K562 (cell line): ENCODE measurements at regions not wholly inside any gene's neighbourhood (a gene's known extent, or its start where the extent isn't known, plus 50 kb on each side); places are given as distances from the start of the nearest gene placed in this dataset.

ENCODE experiments used
- ATAC-seq: fragments of 200-7000 bp; cut with Tn5 transposase; 3 replicates; pipeline ENCODE4 v1.9.1; 2020; ENCODE audit warnings: moderate library complexity
- BruUV-seq: library from RNA; stranded (reverse); fragments of 400-500 nt; replicated peaks from 2 replicates; lab custom pipeline; 2021; lab: Mats Ljungman, UMichigan
- CTCF ChIA-PET: fragments of 300-600 bp; formaldehyde crosslinking; extraction: SDS; loops from one replicate; lab custom pipeline; 2021; ENCODE audit warnings: low intra/inter-chr PET ratio; lab: Yijun Ruan, JAX
- POLR2A ChIA-PET: fragments of 300-600, 350-650 bp; sonication (Branson Sonifier 250); formaldehyde crosslinking; extraction: SDS; loops from one replicate; lab custom pipeline; 2021; ENCODE audit warnings: antibody characterized with exemption, inconsistent platforms; lab: Yijun Ruan, JAX
- DNase-seq, 4 experiments: peaks; one replicate each; pipeline versions ENCODE4 v3.0.0 to v3.0.0-alpha.2; 2011 to 2018; ENCODE audit warnings: low spot score in 3 of 4, mixed read lengths in 3 of 4; ENCODE audit errors: extremely low read depth in 1 of 4
- FAIRE-seq: peaks from 2 replicates; lab custom pipeline; 2011; peaks lifted over from hg19 to GRCh38; lab: Jason Lieb, UNC
- H2AFZ ChIP-seq: 2 replicates; pipeline ENCODE4 v1.6.0; 2011; ENCODE audit warnings: low read depth, low read length, control low read depth, inconsistent platforms
- H3K27ac ChIP-seq: fragments of 200-600 bp; 3 replicates; pipeline ENCODE4 v1.8.0; 2011; ENCODE audit warnings: low read depth, mild to moderate bottlenecking, control low read depth, inconsistent platforms, low read length, moderate library complexity, mixed read lengths; ENCODE audit errors: extremely low read depth
- H3K27me3 ChIP-seq, 2 experiments: fragments of 300-600 bp in 1 of 2; 2 replicates in 1 of 2; 3 replicates in 1 of 2; pipeline versions ENCODE4 v1.6.0 to v1.8.0; 2011; ENCODE audit warnings: inconsistent platforms in 2 of 2, low read length in 2 of 2, mild to moderate bottlenecking in 1 of 2, mixed read lengths in 1 of 2, moderate library complexity in 1 of 2; ENCODE audit not compliant: control insufficient read depth in 2 of 2, insufficient read depth in 2 of 2
- H3K36me3 ChIP-seq: fragments of 300-600 bp; 3 replicates; pipeline ENCODE4 v1.8.0; 2011; ENCODE audit warnings: mild to moderate bottlenecking, low read length, inconsistent platforms; ENCODE audit not compliant: control insufficient read depth, insufficient read depth
- H3K4me1 ChIP-seq, 2 experiments: fragments of 200-600 bp in 1 of 2; replicated peaks in 1 of 2; 2 replicates in 1 of 2; 3 replicates in 1 of 2; pipeline versions ENCODE4 v1.5.1 to v1.8.0; 2011; ENCODE audit warnings: inconsistent platforms in 2 of 2, low read length in 2 of 2, mild to moderate bottlenecking in 1 of 2, mixed read lengths in 1 of 2, moderate library complexity in 1 of 2; ENCODE audit not compliant: control insufficient read depth in 2 of 2, insufficient read depth in 2 of 2
- H3K4me2 ChIP-seq: 2 replicates; pipeline ENCODE4 v1.6.1; 2011; ENCODE audit warnings: low read length, control low read depth, inconsistent platforms, mixed read lengths; ENCODE audit not compliant: insufficient read depth
- H3K4me3 ChIP-seq: fragments of 200-600 bp; sonication (generic), shearing (Covaris generic); 2 replicates; pipeline ENCODE4 v1.5.1; 2016; ENCODE audit warnings: control low read depth, inconsistent platforms
- H3K79me2 ChIP-seq: fragments of 200-600 bp; 3 replicates; pipeline ENCODE4 v1.8.0; 2011; ENCODE audit warnings: low read length, inconsistent platforms; ENCODE audit not compliant: control insufficient read depth, insufficient read depth
- H3K9ac ChIP-seq, 2 experiments: 2 replicates each; pipeline versions ENCODE4 v1.6.0 to v1.6.1; 2011; ENCODE audit warnings: low read depth in 2 of 2, low read length in 2 of 2, control low read depth in 1 of 2, inconsistent platforms in 1 of 2, mild to moderate bottlenecking in 1 of 2, mixed read lengths in 1 of 2; ENCODE audit not compliant: insufficient read depth in 1 of 2
- H3K9me1 ChIP-seq: one replicate; pipeline ENCODE4 v1.6.0; 2011; ENCODE audit warnings: inconsistent platforms, mild to moderate bottlenecking, low read length, moderate library complexity; ENCODE audit not compliant: control insufficient read depth, insufficient read depth
- H3K9me3 ChIP-seq: replicated peaks from 2 replicates; pipeline ENCODE4 v1.5.1; 2011; ENCODE audit warnings: low read depth, low read length, inconsistent platforms; ENCODE audit not compliant: control insufficient read depth, insufficient read depth
- H4K20me1 ChIP-seq: replicated peaks from 2 replicates; pipeline ENCODE4 v1.6.1; 2011; ENCODE audit warnings: low read length, inconsistent platforms, mixed read lengths; ENCODE audit not compliant: control insufficient read depth, insufficient read depth
- CEBPB ChIP-seq: fragments of 450-650 bp; IDR thresholded peaks from 2 replicates; pipeline ENCODE4 v1.6.1; 2016; ENCODE audit warnings: missing genetic modification characterization, missing compliant biosample characterization
- E2F4 ChIP-seq: sonication (generic); formaldehyde crosslinking; IDR thresholded peaks from 2 replicates; pipeline ENCODE4 v1.8.0; 2022; ENCODE audit warnings: mild to moderate bottlenecking, low read depth, missing genetic modification reagents
- E2F6 ChIP-seq, 2 experiments: IDR thresholded peaks; 2 replicates each; pipeline ENCODE4 v1.6.1; 2011; ENCODE audit warnings: borderline replicate concordance in 1 of 2, control low read depth in 1 of 2, low read depth in 1 of 2, low read length in 1 of 2, mild to moderate bottlenecking in 1 of 2, mixed read lengths in 1 of 2, moderate library complexity in 1 of 2; ENCODE audit not compliant: insufficient read depth in 1 of 2, insufficient read length in 1 of 2, poor library complexity in 1 of 2, severe bottlenecking in 1 of 2; ENCODE audit errors: extremely low read depth in 1 of 2
- GTF2E2 ChIP-seq: fragments of 200-800 bp; sonication (Bioruptor generic); IDR thresholded peaks from 2 replicates; pipeline ENCODE4 v1.6.1; 2016; ENCODE audit warnings: missing genetic modification characterization, missing compliant biosample characterization
- HDAC8 ChIP-seq: fragments of 450-650 bp; IDR thresholded peaks from 2 replicates; pipeline ENCODE4 v1.6.1; 2016; ENCODE audit warnings: mild to moderate bottlenecking, missing genetic modification characterization, moderate library complexity, missing compliant biosample characterization
- MEF2D ChIP-seq: conservative IDR thresholded peaks from 2 replicates; pipeline ENCODE4 v1.6.1; 2016; ENCODE audit warnings: low read depth, missing genetic modification characterization, missing compliant biosample characterization
- ZFX ChIP-seq: sonication (generic); formaldehyde crosslinking; IDR thresholded peaks from 2 replicates; pipeline ENCODE4 v1.8.0; 2022; ENCODE audit warnings: mild to moderate bottlenecking, missing genetic modification reagents, moderate library complexity
- ZNF324 ChIP-seq: fragments of 250-450 bp; sonication (Bioruptor Pico); IDR thresholded peaks from 2 replicates; pipeline ENCODE4 v1.4.0; 2020; ENCODE audit warnings: mild to moderate bottlenecking
- WGBS: fragments of 100-300 bp; shearing (Covaris generic); methylation state at CpG from one replicate; pipeline ENCODE4 v1.1.6; 2016; ENCODE audit warnings: low coverage, mixed read lengths; ENCODE audit not compliant: insufficient coverage; ENCODE audit errors: missing lambda C conversion rate; 5-methylcytosine and 5-hydroxymethylcytosine counted together
- in situ Hi-C: fragments of 300-500 bp; cut with MboI; formaldehyde crosslinking; loops from 4 replicates; pipeline ENCODE4 v1.15.0; 2018; ENCODE audit warnings: inconsistent platforms, mixed read lengths
- intact Hi-C: fragments of 100-400 bp; cut with micrococcal nuclease; formaldehyde crosslinking; loops from 2 replicates; pipeline ENCODE4 v1.14.2; 2022
- TF ChIP-seq, protein P1 (sequence below): fragments of 250-450 bp; sonication (Bioruptor Pico); IDR thresholded peaks from 2 replicates; pipeline ENCODE4 v1.8.0; 2022; ENCODE audit warnings: inconsistent platforms, mild to moderate bottlenecking, moderate library complexity, borderline replicate concordance
- TF ChIP-seq, protein P2 (sequence below): fragments of 450-650 bp; IDR thresholded peaks from one replicate; pipeline ENCODE4 v1.6.1; 2018; ENCODE audit warnings: mild to moderate bottlenecking, moderate library complexity; ENCODE audit not compliant: partially characterized antibody

DNA sequence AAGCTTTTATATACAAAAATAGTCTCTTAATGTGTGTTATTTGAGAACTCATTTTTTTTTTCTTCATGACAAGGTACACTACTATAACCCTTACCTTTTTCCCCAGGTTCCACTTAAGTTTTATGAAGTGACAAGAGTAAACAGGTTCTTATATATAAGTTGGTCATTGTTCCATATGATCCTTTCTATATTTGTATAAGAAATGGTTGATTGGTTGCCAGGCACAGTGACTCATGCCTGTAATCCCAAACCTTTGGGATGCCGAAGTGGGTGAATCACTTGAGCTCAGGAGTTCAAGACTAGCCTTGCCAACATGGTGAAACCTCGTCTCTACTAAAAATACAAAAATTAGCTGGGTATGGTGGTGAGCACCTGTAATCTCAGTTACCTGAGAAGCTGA lies 108.3 kb downstream of the PCSK1 start:
- no peaks in the 10 kb centered on the region; a peak in 1 of 5 replicates for H3K27me3 ChIP-seq
- 5% methylated on average over 2 of the region's 2 CpGs for WGBS
- H3K9me3 ChIP-seq: no peaks in the 10 kb centered on the region
- H3K4me2 ChIP-seq: no peak overlapping the region
- no peaks in the 10 kb centered on the region for H4K20me1 ChIP-seq
- intact Hi-C loops: no loop called here
- in situ Hi-C loops: loop anchor here (25.0 kb wide), 1 partner anchor 687 kb away; the partner anchor contains the start of gene RFESD
- H3K9ac ChIP-seq: no peak overlapping the region
- no peak overlapping the region for H2AFZ ChIP-seq
- H3K79me2 ChIP-seq: no peaks in the 10 kb centered on the region
- no peak overlapping the region for H3K4me3 ChIP-seq
- no peak for DNase-seq
- ChIA-PET POLR2A (no interaction called here), CTCF (no interaction called here)
- no peak overlapping the region for H3K27ac ChIP-seq
- FAIRE-seq: no peak
- H3K36me3 ChIP-seq: no peaks in the 10 kb centered on the region
- no peaks in the 10 kb centered on the region for H3K4me1 ChIP-seq
- no peak for ATAC-seq
- BruUV-seq: no TSS peak
- H3K9me1 ChIP-seq: no peaks in the 10 kb centered on the region
- TF ChIP-seq GTF2E2 (tag) (no peak), ZFX (CRISPR knock-in tag) (no peak)

DNA sequence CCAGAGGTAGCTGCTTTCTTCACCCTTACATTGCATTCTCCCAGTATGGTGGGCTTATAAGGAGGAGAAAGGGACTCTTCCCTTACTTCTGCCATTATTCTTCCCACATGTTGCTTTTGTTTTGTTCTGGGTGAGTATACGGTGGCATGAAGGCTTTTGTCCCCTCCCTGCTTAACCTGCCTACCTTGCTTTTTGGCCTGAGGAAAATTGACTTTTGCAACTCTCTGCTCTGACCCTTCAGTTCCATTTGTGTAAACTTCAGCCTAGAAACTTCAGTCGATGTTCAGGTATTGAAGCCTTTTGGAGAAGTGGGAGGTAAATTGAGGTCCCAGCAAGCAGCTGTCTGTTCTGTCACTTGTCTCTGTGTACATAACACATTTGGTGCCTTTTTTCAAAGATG lies 110.2 kb downstream of the PCSK1 start:
- ATAC-seq (no peak), FAIRE-seq (no peak), DNase-seq (no peak)
- in situ Hi-C loops (no loop called here), intact Hi-C loops (no loop called here)
- Histone ChIP-seq H3K9ac (no peak overlapping the region), H3K4me3 (no peak overlapping the region), H3K36me3 (no peaks in the 10 kb centered on the region), H3K27ac (no peak overlapping the region), H3K27me3 (peaks cover 0 to 2% of the 10 kb centered on the region in 2 experiments; a peak in 1 of 5 replicates), H2AFZ (no peak overlapping the region), H3K9me1 (no peaks in the 10 kb centered on the region), H3K4me2 (no peak overlapping the region), H3K79me2 (no peaks in the 10 kb centered on the region), H4K20me1 (no peaks in the 10 kb centered on the region), H3K9me3 (no peaks in the 10 kb centered on the region)
- WGBS: 0% methylated on average over 2 of the region's 2 CpGs
- ChIA-PET CTCF (interaction anchor here (0.6 kb wide), 1 partner anchor 33 kb away, joined by 3 read pairs; no protein-coding TSS in a partner anchor), POLR2A (no interaction called here)
- no TSS peak for BruUV-seq
- no peak for TF ChIP-seq GTF2E2 (tag)
- no peak for TF ChIP-seq MEF2D
- no peak for TF ChIP-seq E2F4 (CRISPR knock-in tag)
- TF ChIP-seq, protein P1, sequence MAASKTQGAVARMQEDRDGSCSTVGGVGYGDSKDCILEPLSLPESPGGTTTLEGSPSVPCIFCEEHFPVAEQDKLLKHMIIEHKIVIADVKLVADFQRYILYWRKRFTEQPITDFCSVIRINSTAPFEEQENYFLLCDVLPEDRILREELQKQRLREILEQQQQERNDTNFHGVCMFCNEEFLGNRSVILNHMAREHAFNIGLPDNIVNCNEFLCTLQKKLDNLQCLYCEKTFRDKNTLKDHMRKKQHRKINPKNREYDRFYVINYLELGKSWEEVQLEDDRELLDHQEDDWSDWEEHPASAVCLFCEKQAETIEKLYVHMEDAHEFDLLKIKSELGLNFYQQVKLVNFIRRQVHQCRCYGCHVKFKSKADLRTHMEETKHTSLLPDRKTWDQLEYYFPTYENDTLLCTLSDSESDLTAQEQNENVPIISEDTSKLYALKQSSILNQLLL (CRISPR knock-in tag): no peak
- no peak for TF ChIP-seq HDAC8 (tag)
- TF ChIP-seq CEBPB (tag): no peak
- TF ChIP-seq, protein P2, sequence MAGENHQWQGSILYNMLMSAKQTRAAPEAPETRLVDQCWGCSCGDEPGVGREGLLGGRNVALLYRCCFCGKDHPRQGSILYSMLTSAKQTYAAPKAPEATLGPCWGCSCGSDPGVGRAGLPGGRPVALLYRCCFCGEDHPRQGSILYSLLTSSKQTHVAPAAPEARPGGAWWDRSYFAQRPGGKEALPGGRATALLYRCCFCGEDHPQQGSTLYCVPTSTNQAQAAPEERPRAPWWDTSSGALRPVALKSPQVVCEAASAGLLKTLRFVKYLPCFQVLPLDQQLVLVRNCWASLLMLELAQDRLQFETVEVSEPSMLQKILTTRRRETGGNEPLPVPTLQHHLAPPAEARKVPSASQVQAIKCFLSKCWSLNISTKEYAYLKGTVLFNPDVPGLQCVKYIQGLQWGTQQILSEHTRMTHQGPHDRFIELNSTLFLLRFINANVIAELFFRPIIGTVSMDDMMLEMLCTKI: no peak
- TF ChIP-seq E2F6 (IDR thresholded peaks at IDR 0.05; ENCODE audit: borderline replicate concordance in 1 of 2, extremely low read depth in 1 of 2, insufficient read depth in 1 of 2, insufficient read length in 1 of 2, low read depth in 1 of 2, low read length in 1 of 2, poor library complexity in 1 of 2, severe bottlenecking in 1 of 2): no peak
- TF ChIP-seq ZNF324: no peak
- TF ChIP-seq, all 486 proteins: peak for 0
- no peaks in the 10 kb centered on the region for H3K4me1 ChIP-seq
